Skeletal muscle cell (primary cell): ENCODE measurements at regions not wholly inside any gene's neighbourhood (a gene's known extent, or its start where the extent isn't known, plus 50 kb on each side); places are given as distances from the start of the nearest gene placed in this dataset.

Experiments
- DNase-seq: peaks from one replicate; pipeline ENCODE4 v3.0.0-alpha.2; 2010; ENCODE audit warnings: low read depth
- H3K4me3 ChIP-seq: 2 replicates; pipeline ENCODE4 v1.5.1; 2011; ENCODE audit warnings: low read depth, mild to moderate bottlenecking, control low read depth, low read length, moderate library complexity

DNA sequence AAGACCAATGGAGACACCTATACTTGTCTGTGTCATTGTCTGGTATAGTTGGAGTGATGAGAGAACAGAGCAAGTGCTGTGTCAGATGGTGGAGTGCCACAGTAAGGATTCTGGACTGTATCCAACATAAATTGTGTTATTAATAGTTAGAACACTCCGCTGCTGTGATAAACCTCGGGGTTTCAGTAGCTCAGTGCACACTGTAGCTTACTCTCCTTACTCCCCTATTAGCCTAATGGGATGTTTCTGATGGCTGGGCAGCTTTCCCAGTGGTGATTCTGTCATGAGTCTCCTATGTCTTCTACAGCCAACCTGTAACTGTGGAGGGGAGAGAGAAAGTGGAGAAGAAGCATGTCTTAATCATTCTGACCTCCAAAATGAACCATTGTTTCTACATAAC is 127.6 kb upstream of the PTCH1 start:
- H3K4me3 ChIP-seq, result no peak overlapping the region
- DNase-seq, result no peak

DNA sequence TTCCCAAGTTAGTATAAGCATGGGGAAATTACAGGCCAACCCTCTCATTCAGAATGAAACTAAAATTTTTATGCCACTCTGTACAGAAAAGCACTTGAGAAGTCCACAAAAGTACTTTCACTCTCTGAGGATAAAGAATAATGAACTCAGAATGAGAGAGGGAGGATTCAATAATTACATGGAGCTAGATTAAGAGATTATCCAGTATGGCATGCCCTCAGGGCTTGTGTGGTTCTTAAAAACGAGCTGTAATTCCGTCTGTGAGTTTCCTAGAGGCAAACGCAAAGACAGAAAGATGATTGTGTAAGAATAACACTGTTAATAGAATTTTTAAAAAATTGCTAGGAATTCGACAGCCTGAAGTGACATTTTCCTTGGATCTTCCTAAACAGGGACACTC is 126.8 kb upstream of the PTCH1 start:
- no peak for DNase-seq
- H3K4me3 ChIP-seq, result no peak overlapping the region

DNA sequence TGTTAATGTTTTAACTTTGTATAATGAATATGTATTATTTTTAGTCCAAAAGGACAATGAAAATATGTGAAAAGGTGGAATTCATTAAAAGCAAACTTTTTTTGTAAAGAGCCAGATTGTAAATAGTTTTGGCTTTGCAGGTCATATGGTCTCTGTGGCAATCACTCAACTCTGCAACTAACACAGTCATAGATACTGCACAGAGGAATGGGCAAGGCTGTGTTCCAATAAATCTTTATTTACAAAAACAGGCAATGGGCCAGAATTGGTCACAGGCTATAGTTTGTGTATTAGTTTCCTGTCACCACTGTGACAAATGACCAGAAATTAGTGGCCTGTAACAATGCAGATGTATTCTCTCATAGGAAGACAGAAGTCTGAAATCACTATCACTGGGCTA is 125.4 kb upstream of the PTCH1 start:
- DNase-seq, result no peak
- no peak overlapping the region for H3K4me3 ChIP-seq

DNA sequence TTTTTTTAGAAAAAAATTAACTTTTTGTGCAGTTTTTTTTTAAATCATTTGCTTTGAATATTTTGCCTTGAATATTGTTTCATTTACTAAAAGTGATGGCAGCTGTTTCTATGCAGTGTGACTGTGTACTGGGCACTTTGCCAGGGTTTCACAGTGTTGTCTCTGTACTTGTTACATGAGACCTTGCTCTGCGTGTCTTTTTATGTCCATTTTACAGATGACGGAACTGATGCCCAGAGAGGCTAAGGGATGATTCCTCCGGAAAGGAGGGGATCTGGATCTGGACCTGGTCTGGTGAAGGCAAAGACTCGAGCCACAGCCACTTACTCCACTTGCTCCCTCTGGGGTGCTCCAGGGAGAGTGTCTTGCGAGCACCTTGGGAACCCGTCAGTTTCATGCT is 124.8 kb upstream of the PTCH1 start:
- no peak for DNase-seq
- no peak overlapping the region for H3K4me3 ChIP-seq

DNA sequence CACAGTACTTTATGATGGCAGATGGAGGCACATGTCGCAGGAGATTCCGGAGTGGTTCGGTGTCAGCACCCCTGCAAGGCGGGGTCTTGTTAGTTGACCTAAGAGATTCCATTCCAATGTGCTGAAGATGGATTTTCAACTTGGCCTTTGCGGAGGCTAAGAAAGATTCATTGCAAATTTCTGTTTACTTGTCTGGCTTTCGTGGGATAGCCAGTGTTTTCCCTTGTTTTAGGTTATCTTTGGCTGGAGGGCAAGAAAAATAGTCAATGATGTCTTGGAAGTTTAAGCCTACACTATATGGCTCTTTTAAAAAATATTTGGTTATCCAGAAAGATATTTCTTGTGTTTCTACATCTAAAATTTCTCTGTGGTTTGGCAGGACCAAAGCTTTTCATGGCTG is 123.6 kb upstream of the PTCH1 start:
- no peak overlapping the region for H3K4me3 ChIP-seq
- no peak for DNase-seq

- H3K4me3 ChIP-seq, result no peak overlapping the region
- DNase-seq, result no peak
Measured at GRCh38 chr9:95635986-95636671, 119.4 kb upstream of the PTCH1 start.

- H3K4me3 ChIP-seq, result no peak overlapping the region
- DNase-seq, result no peak
Measured at GRCh38 chr9:95634536-95634935, 117.8 kb upstream of the PTCH1 start.

- DNase-seq, result no peak
Measured at GRCh38 chr9:95634114-95634513, 117.3 kb upstream of the PTCH1 start.

DNA sequence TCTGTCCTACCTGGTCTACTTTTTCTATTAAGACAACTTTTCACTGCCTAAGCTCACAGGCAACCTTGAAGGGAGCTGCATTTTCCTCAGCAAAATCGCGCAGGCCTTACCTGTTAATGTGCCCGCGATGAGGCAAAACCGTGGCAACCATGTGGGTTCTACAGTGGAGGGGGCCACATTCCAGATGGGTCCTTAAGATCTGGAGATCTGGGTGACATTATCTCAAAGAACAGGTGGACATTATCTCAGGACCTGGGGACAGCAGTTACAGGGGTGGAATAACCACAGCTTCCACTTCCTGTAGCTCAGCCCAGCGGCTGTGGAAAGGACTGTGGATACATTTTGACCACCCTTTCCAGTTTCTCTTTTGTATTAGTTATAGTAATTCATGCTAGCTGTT is 112.8 kb upstream of the PTCH1 start:
- no peak for DNase-seq
- H3K4me3 ChIP-seq, result no peak overlapping the region

More at GRCh38 chr9:95634114-95634513, 117.3 kb upstream of the PTCH1 start:
- no peak overlapping the region for H3K4me3 ChIP-seq

GRCh38 chr9:95627802-95628201 is 111.0 kb upstream of the PTCH1 start:
- no peak overlapping the region for H3K4me3 ChIP-seq
- DNase-seq, result no peak

DNA sequence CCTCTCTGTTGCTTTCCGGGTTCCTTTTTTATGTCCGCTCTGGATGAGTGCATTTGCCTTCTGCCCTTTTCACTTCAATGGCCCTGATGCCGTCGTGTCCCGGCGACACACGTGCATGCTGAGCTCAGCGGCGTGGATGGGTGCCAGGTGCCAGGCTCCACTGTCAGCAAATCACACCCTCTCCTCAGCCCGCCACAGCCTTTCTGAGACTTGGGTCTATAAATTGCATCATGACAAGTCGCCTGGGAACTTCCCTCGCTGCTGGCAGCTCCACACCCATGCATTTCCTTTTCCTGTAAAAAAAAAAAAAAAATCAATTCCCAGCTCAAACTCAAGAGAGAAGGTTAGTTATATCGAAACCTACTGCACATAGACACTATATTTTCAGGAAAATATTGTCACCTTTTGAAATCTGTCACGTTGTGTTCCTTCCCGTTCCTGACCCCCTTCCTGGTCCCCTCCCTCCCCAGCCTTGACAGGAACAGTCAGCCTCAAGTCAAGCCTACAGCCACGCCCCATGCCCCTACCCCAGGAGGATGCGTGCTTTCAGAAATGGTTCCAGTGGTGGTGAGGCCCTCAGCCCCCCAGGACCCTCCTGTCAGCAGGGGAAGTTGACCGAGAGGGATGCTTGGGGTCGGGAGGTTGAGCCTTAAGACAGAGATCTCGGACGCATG is 110.3 kb upstream of the PTCH1 start:
- DNase-seq, result no peak
- no peak overlapping the region for H3K4me3 ChIP-seq

- no peak for DNase-seq
- H3K4me3 ChIP-seq, result no peak overlapping the region
Measured at GRCh38 chr9:95626341-95626740, 109.6 kb upstream of the PTCH1 start.

GRCh38 chr9:95623640-95624039 is 106.9 kb upstream of the PTCH1 start:
- DNase-seq, result no peak
- no peak overlapping the region for H3K4me3 ChIP-seq

DNA sequence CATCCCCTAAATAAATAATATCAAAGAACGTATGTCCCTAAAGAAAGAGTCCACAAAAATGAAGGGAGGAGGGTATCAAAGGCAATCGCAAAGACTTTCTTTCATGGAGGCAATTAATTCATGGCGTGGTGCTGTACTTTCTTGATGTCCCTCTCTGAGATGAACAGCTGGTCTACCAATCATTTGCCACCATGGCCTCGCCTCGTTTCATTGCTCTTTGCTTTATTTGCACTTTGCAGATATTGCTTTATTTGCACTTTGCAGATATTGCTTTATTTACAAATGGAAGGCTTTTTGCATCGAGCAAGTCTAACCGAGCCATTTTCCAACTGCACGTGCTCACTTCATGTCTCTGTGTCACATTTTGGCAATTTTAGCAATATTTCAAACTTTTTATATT is 104.0 kb upstream of the PTCH1 start:
- no peak for DNase-seq
- H3K4me3 ChIP-seq, result no peak overlapping the region

DNA sequence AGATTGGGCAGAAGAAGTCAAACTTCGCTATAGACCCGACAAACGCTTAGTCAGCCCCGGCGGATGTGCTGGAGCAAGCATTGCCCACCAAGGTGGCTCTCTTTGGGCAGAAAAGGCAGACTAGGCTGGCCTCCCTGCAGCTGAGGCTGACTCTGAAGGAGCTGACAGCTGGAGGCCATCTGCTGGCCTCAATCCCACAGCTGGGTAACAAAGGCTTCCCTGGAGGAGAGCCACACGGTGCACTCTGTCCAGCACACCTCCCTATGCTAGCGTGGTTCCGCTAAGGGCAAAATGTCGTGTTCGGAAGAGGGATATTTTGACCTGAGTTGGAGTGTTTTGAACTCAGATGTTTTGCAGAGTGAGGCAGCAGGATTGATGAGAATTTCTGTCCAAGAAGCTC is 103.5 kb upstream of the PTCH1 start:
- H3K4me3 ChIP-seq, result no peak overlapping the region
- no peak for DNase-seq

- DNase-seq, result no peak
- no peak overlapping the region for H3K4me3 ChIP-seq
Measured at GRCh38 chr9:95615246-95615645, 98.5 kb upstream of the PTCH1 start.

- no peak for DNase-seq
- H3K4me3 ChIP-seq, result no peak overlapping the region
Measured at GRCh38 chr9:95613670-95614069, 96.9 kb upstream of the PTCH1 start.

- H3K4me3 ChIP-seq, result no peak overlapping the region
- no peak for DNase-seq
Measured at GRCh38 chr9:95611354-95611753, 94.6 kb upstream of the PTCH1 start.

- no peak overlapping the region for H3K4me3 ChIP-seq
- no peak for DNase-seq
Measured at GRCh38 chr9:95610006-95610785, 93.4 kb upstream of the PTCH1 start.

GRCh38 chr9:95609426-95609825 is 92.7 kb upstream of the PTCH1 start:
- no peak for DNase-seq
- no peak overlapping the region for H3K4me3 ChIP-seq

GRCh38 chr9:95608341-95608740 is 91.6 kb upstream of the PTCH1 start:
- DNase-seq, result no peak
- H3K4me3 ChIP-seq, result no peak overlapping the region
